ENCODE measurements at regions not wholly inside any gene's neighbourhood (a gene's known extent, or its start where the extent isn't known, plus 50 kb on each side); places are given as distances from the start of the nearest gene placed in this dataset.

DNA sequence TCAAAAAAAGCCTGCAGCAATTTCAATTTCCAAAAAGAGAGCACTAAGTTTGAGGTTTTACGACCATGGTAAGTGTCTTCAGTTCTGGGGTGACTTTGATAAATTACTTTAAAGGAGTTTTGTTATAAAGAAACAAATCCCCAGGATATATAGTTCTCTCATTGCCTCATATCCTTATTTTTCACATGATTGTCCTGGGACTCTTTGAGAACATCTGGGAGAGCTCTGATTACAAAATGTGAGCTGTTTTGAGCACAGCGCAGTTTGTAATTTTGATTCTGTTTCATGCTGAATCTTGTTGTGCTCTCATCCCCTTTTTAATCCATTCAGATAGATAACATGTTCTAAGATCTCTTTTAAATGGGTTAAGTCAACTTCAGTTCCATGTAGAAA lies 67.7 kb upstream of the DCN start:
- TF ChIP-seq, protein P1, sequence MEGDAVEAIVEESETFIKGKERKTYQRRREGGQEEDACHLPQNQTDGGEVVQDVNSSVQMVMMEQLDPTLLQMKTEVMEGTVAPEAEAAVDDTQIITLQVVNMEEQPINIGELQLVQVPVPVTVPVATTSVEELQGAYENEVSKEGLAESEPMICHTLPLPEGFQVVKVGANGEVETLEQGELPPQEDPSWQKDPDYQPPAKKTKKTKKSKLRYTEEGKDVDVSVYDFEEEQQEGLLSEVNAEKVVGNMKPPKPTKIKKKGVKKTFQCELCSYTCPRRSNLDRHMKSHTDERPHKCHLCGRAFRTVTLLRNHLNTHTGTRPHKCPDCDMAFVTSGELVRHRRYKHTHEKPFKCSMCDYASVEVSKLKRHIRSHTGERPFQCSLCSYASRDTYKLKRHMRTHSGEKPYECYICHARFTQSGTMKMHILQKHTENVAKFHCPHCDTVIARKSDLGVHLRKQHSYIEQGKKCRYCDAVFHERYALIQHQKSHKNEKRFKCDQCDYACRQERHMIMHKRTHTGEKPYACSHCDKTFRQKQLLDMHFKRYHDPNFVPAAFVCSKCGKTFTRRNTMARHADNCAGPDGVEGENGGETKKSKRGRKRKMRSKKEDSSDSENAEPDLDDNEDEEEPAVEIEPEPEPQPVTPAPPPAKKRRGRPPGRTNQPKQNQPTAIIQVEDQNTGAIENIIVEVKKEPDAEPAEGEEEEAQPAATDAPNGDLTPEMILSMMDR (IDR thresholded peaks at IDR 0.05), result no peak
- TF ChIP-seq EP300 (IDR thresholded peaks at IDR 0.05), result no peak

Measured in sigmoid colon (tissue), 4 donors.